ENCODE measurements at regions not wholly inside any gene's neighbourhood (a gene's known extent, or its start where the extent isn't known, plus 50 kb on each side); places are given as distances from the start of the nearest gene placed in this dataset.
A peak's percentile ranks its signal among the peaks of the same experiment; 100 is the strongest.

GRCh38 chr15:60057554-60057953, 53.4 kb downstream of the FOXB1 start:
- H4K20me1 ChIP-seq: no peaks in the 10 kb centered on the region
- no peaks in the 10 kb centered on the region for H3K36me3 ChIP-seq
- no peak overlapping the region for H3K4me2 ChIP-seq
- H3K27ac ChIP-seq: no peak overlapping the region
- no peak for TF ChIP-seq Cebpa-rat (IDR thresholded peaks at IDR 0.05)
- no peak overlapping the region for H3K4me3 ChIP-seq
- H3K4me1 ChIP-seq: no peaks in the 10 kb centered on the region
- H3K27me3 ChIP-seq: no peaks in the 10 kb centered on the region
- peaks cover 12% of the 10 kb centered on the region for H3K9me3 ChIP-seq
- no peak overlapping the region for H3K9ac ChIP-seq

GRCh38 chr15:60059186-60059585, 55.1 kb downstream of the FOXB1 start:
- no peaks in the 10 kb centered on the region for H3K4me1 ChIP-seq
- no peak overlapping the region for H3K4me3 ChIP-seq
- H3K9me3 ChIP-seq: peaks cover 12% of the 10 kb centered on the region
- no peak overlapping the region for H3K4me2 ChIP-seq
- no peaks in the 10 kb centered on the region for H3K27me3 ChIP-seq
- no peak overlapping the region for H3K27ac ChIP-seq
- no peak overlapping the region for H3K9ac ChIP-seq
- no peak for TF ChIP-seq Cebpa-rat (IDR thresholded peaks at IDR 0.05)
- no peaks in the 10 kb centered on the region for H4K20me1 ChIP-seq
- no peaks in the 10 kb centered on the region for H3K36me3 ChIP-seq

GRCh38 chr15:60061758-60062157, 57.6 kb downstream of the FOXB1 start:
- Histone ChIP-seq H3K9me3 (peaks cover 12% of the 10 kb centered on the region), H3K4me2 (no peak overlapping the region), H3K36me3 (no peaks in the 10 kb centered on the region), H3K4me1 (peaks cover 11% of the 10 kb centered on the region), H4K20me1 (no peaks in the 10 kb centered on the region), H3K9ac (no peak overlapping the region), H3K27ac (no peak overlapping the region), H3K27me3 (no peaks in the 10 kb centered on the region), H3K4me3 (no peak overlapping the region)
- no peak for TF ChIP-seq Cebpa-rat (IDR thresholded peaks at IDR 0.05)

- peaks cover 16% of the 10 kb centered on the region for H3K4me1 ChIP-seq
- no peak for TF ChIP-seq Cebpa-rat (IDR thresholded peaks at IDR 0.05)
Measured at GRCh38 chr15:60062826-60063225, 58.7 kb downstream of the FOXB1 start.

GRCh38 chr15:60065951-60066350, 61.8 kb downstream of the FOXB1 start:
- H3K9me3 ChIP-seq: peaks cover 12% of the 10 kb centered on the region
- no peak overlapping the region for H3K9ac ChIP-seq
- no peaks in the 10 kb centered on the region for H3K36me3 ChIP-seq
- no peak for TF ChIP-seq Cebpa-rat (IDR thresholded peaks at IDR 0.05)
- H3K27me3 ChIP-seq: no peaks in the 10 kb centered on the region
- peaks cover 16% of the 10 kb centered on the region for H3K4me1 ChIP-seq
- no peaks in the 10 kb centered on the region for H4K20me1 ChIP-seq
- peak overlapping the region; percentile 57 for H3K4me2 ChIP-seq
- H3K4me3 ChIP-seq: no peak overlapping the region
- H3K27ac ChIP-seq: 0 out of 2 replicates have a peak overlapping the region, but pooled peaks have one; percentile 6

More at GRCh38 chr15:60062826-60063225, 58.7 kb downstream of the FOXB1 start:
- Histone ChIP-seq H3K9ac (no peak overlapping the region), H4K20me1 (no peaks in the 10 kb centered on the region), H3K27ac (no peak overlapping the region), H3K4me3 (no peak overlapping the region), H3K9me3 (peaks cover 12% of the 10 kb centered on the region), H3K36me3 (no peaks in the 10 kb centered on the region), H3K27me3 (no peaks in the 10 kb centered on the region), H3K4me2 (no peak overlapping the region)

GRCh38 chr15:60070838-60071493, 66.9 kb downstream of the FOXB1 start:
- Histone ChIP-seq H3K4me2 (no peak overlapping the region), H3K27ac (no peak overlapping the region), H3K9ac (no peak overlapping the region)

GRCh38 chr15:60072826-60073465, 68.8 kb downstream of the FOXB1 start:
- Histone ChIP-seq H3K27ac (no peak overlapping the region), H3K4me2 (no peak overlapping the region), H3K9me3 (no peaks in the 10 kb centered on the region), H3K27me3 (no peaks in the 10 kb centered on the region), H4K20me1 (no peaks in the 10 kb centered on the region), H3K4me3 (no peak overlapping the region), H3K4me1 (no peaks in the 10 kb centered on the region), H3K9ac (no peak overlapping the region), H3K36me3 (no peaks in the 10 kb centered on the region)
- no peak for TF ChIP-seq Cebpa-rat (IDR thresholded peaks at IDR 0.05)

More at GRCh38 chr15:60070838-60071493, 66.9 kb downstream of the FOXB1 start:
- no peaks in the 10 kb centered on the region for H4K20me1 ChIP-seq
- no peaks in the 10 kb centered on the region for H3K9me3 ChIP-seq
- no peaks in the 10 kb centered on the region for H3K27me3 ChIP-seq
- H3K4me3 ChIP-seq: no peak overlapping the region
- H3K36me3 ChIP-seq: no peaks in the 10 kb centered on the region
- no peak for TF ChIP-seq Cebpa-rat (IDR thresholded peaks at IDR 0.05)
- H3K4me1 ChIP-seq: peaks cover 13% of the 10 kb centered on the region

GRCh38 chr15:60073466-60073840, 69.3 kb downstream of the FOXB1 start:
- no peaks in the 10 kb centered on the region for H3K36me3 ChIP-seq
- no peaks in the 10 kb centered on the region for H3K4me1 ChIP-seq
- no peak overlapping the region for H3K4me2 ChIP-seq
- H3K27me3 ChIP-seq: no peaks in the 10 kb centered on the region
- no peak overlapping the region for H3K4me3 ChIP-seq
- H3K9ac ChIP-seq: no peak overlapping the region
- H4K20me1 ChIP-seq: no peaks in the 10 kb centered on the region
- H3K9me3 ChIP-seq: no peaks in the 10 kb centered on the region
- no peak for TF ChIP-seq Cebpa-rat (IDR thresholded peaks at IDR 0.05)
- no peak overlapping the region for H3K27ac ChIP-seq

- H3K27me3 ChIP-seq: no peaks in the 10 kb centered on the region
- H3K4me3 ChIP-seq: no peak overlapping the region
- H3K4me2 ChIP-seq: no peak overlapping the region
- no peaks in the 10 kb centered on the region for H3K4me1 ChIP-seq
- no peak overlapping the region for H3K27ac ChIP-seq
- no peaks in the 10 kb centered on the region for H4K20me1 ChIP-seq
- H3K9me3 ChIP-seq: no peaks in the 10 kb centered on the region
- no peak overlapping the region for H3K9ac ChIP-seq
- TF ChIP-seq Cebpa-rat (IDR thresholded peaks at IDR 0.05): no peak
- no peaks in the 10 kb centered on the region for H3K36me3 ChIP-seq
Measured at GRCh38 chr15:60074181-60074885, 70.2 kb downstream of the FOXB1 start.

- H4K20me1 ChIP-seq: no peaks in the 10 kb centered on the region
- no peak for TF ChIP-seq Cebpa-rat (IDR thresholded peaks at IDR 0.05)
- H3K4me3 ChIP-seq: no peak overlapping the region
- no peaks in the 10 kb centered on the region for H3K9me3 ChIP-seq
- no peak overlapping the region for H3K4me2 ChIP-seq
- no peaks in the 10 kb centered on the region for H3K36me3 ChIP-seq
- H3K27ac ChIP-seq: no peak overlapping the region
- no peak overlapping the region for H3K9ac ChIP-seq
- no peaks in the 10 kb centered on the region for H3K27me3 ChIP-seq
- no peaks in the 10 kb centered on the region for H3K4me1 ChIP-seq
Measured at GRCh38 chr15:60076045-60076444, 71.9 kb downstream of the FOXB1 start.

All from BLaER1 (cell line).